ENCODE measurements at regions not wholly inside any gene's neighbourhood (a gene's known extent, or its start where the extent isn't known, plus 50 kb on each side); places are given as distances from the start of the nearest gene placed in this dataset.

- H3K36me3 ChIP-seq: no peaks in the 10 kb centered on the region
These were observed 220.0 kb downstream of the TEX29 start for GRCh38 chr13:111540486-111540885.

GRCh38 chr13:111541345-111541744, 220.9 kb downstream of the TEX29 start:
- H3K36me3 ChIP-seq: no peaks in the 10 kb centered on the region
- no peak overlapping the region for H3K27ac ChIP-seq
- no peak overlapping the region for H3K4me3 ChIP-seq (ENCODE audit: low read depth in 1 of 2, low read length in 1 of 2)
- no peaks in the 10 kb centered on the region for H3K9me3 ChIP-seq
- H3K4me1 ChIP-seq (ENCODE audit: control insufficient read depth in 1 of 2, insufficient read depth in 1 of 2, low read depth in 1 of 2, low read length in 1 of 2): no peaks in the 10 kb centered on the region
- H3K27me3 ChIP-seq: peaks cover 15% of the 10 kb centered on the region
- TF ChIP-seq, protein P1, sequence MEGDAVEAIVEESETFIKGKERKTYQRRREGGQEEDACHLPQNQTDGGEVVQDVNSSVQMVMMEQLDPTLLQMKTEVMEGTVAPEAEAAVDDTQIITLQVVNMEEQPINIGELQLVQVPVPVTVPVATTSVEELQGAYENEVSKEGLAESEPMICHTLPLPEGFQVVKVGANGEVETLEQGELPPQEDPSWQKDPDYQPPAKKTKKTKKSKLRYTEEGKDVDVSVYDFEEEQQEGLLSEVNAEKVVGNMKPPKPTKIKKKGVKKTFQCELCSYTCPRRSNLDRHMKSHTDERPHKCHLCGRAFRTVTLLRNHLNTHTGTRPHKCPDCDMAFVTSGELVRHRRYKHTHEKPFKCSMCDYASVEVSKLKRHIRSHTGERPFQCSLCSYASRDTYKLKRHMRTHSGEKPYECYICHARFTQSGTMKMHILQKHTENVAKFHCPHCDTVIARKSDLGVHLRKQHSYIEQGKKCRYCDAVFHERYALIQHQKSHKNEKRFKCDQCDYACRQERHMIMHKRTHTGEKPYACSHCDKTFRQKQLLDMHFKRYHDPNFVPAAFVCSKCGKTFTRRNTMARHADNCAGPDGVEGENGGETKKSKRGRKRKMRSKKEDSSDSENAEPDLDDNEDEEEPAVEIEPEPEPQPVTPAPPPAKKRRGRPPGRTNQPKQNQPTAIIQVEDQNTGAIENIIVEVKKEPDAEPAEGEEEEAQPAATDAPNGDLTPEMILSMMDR (IDR thresholded peaks at IDR 0.05): no peak

More at GRCh38 chr13:111540486-111540885, 220.0 kb downstream of the TEX29 start:
- Histone ChIP-seq H3K4me3 (ENCODE audit: low read depth in 1 of 2, low read length in 1 of 2) (no peak overlapping the region), H3K27me3 (peaks cover 23% of the 10 kb centered on the region), H3K9me3 (no peaks in the 10 kb centered on the region), H3K27ac (no peak overlapping the region), H3K4me1 (ENCODE audit: control insufficient read depth in 1 of 2, insufficient read depth in 1 of 2, low read depth in 1 of 2, low read length in 1 of 2) (no peaks in the 10 kb centered on the region)
- TF ChIP-seq, protein P1 (IDR thresholded peaks at IDR 0.05): no peak

GRCh38 chr13:111541752-111542529, 221.5 kb downstream of the TEX29 start:
- H3K4me3 ChIP-seq (ENCODE audit: low read depth in 1 of 2, low read length in 1 of 2): no peak overlapping the region
- no peaks in the 10 kb centered on the region for H3K36me3 ChIP-seq
- H3K9me3 ChIP-seq: no peaks in the 10 kb centered on the region
- no peak overlapping the region for H3K27ac ChIP-seq
- TF ChIP-seq, protein P1 (IDR thresholded peaks at IDR 0.05): no peak
- peaks cover 9% of the 10 kb centered on the region for H3K27me3 ChIP-seq
- H3K4me1 ChIP-seq (ENCODE audit: control insufficient read depth in 1 of 2, insufficient read depth in 1 of 2, low read depth in 1 of 2, low read length in 1 of 2): no peaks in the 10 kb centered on the region

GRCh38 chr13:111542530-111543341, 222.3 kb downstream of the TEX29 start:
- H3K4me1 ChIP-seq (ENCODE audit: control insufficient read depth in 1 of 2, insufficient read depth in 1 of 2, low read depth in 1 of 2, low read length in 1 of 2): no peaks in the 10 kb centered on the region
- no peak overlapping the region for H3K4me3 ChIP-seq (ENCODE audit: low read depth in 1 of 2, low read length in 1 of 2)
- peaks cover under 1% of the 10 kb centered on the region for H3K27me3 ChIP-seq
- no peaks in the 10 kb centered on the region for H3K36me3 ChIP-seq
- TF ChIP-seq, protein P1 (IDR thresholded peaks at IDR 0.05): no peak
- H3K9me3 ChIP-seq: no peaks in the 10 kb centered on the region
- no peak overlapping the region for H3K27ac ChIP-seq

- Histone ChIP-seq H3K4me3 (ENCODE audit: low read depth in 1 of 2, low read length in 1 of 2) (no peak overlapping the region), H3K36me3 (no peaks in the 10 kb centered on the region), H3K9me3 (no peaks in the 10 kb centered on the region), H3K27me3 (no peaks in the 10 kb centered on the region), H3K27ac (no peak overlapping the region), H3K4me1 (ENCODE audit: control insufficient read depth in 1 of 2, insufficient read depth in 1 of 2, low read depth in 1 of 2, low read length in 1 of 2) (no peaks in the 10 kb centered on the region)
- TF ChIP-seq, protein P1 (IDR thresholded peaks at IDR 0.05): no peak
These were observed 226.7 kb downstream of the TEX29 start for GRCh38 chr13:111546921-111547675.
